Mucosa of descending colon (tissue), 3 donors: ENCODE measurements at regions not wholly inside any gene's neighbourhood (a gene's known extent, or its start where the extent isn't known, plus 50 kb on each side); places are given as distances from the start of the nearest gene placed in this dataset.

Experiments used
- ATAC-seq: fragments of 200-7000 bp; cut with Tn5 transposase; one replicate; pipeline ENCODE4 v1.9.1; 2020; ENCODE audit warnings: mild to moderate bottlenecking, moderate library complexity
- DNase-seq, 3 donors: peaks; one replicate each; pipeline ENCODE4 v3.0.0-alpha.2; 2020
- H3K36me3 ChIP-seq: fragments of 200-600 bp; one replicate; pipeline ENCODE4 v1.8.0; 2021; ENCODE audit warnings: low read depth, mild to moderate bottlenecking
- H3K4me1 ChIP-seq: fragments of 200-600 bp; one replicate; pipeline ENCODE4 v1.8.0; 2021; ENCODE audit warnings: low read depth, mild to moderate bottlenecking
- H3K4me3 ChIP-seq: fragments of 200-600 bp; one replicate; pipeline ENCODE4 v1.8.0; 2021; ENCODE audit warnings: mild to moderate bottlenecking
- H3K9me3 ChIP-seq: fragments of 200-600 bp; one replicate; pipeline ENCODE4 v1.8.0; 2021; ENCODE audit warnings: mild to moderate bottlenecking
- intact Hi-C, 2 donors: fragments of 100-400 bp; cut with DNase I in 1 of 2; cut with micrococcal nuclease in 1 of 2; formaldehyde crosslinking; loops; one replicate each; pipeline versions ENCODE4 v1.11.0 to v1.11.1; 2022; cut with DNase I, micrococcal nuclease
- TF ChIP-seq, protein P1 (sequence below): fragments of 200-600 bp; IDR thresholded peaks from one replicate; pipeline ENCODE4 v1.8.0; 2022; ENCODE audit warnings: antibody characterized with exemption, mild to moderate bottlenecking
- donor health status: DM: no; HTN: no; CAD: no; lungs with moderate emphysema.
- donor health status: DM: no; HTN: no; CAD: no.
- donor health status: DM: no; HTN: yes; CAD: no.

DNA sequence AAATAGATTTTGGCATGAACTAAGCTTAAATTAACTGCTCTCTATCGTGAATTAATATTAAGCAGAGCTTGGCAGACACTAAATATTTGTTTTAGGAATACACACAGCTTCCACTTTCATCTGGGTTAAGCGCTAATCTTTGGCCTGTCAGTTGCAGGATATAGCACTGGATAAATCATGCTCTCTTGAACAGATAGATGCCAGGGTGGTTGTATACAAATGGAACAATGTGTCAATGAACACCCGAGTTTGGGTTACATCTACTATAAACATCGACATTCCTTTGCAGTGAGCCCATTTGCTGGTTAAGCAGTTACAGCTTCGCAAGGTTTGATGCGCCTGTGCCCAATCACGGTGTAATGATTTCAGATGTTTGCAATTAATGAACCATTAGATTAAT lies 338.2 kb upstream of the ZFP64 start:
- Histone ChIP-seq H3K4me1 (no peaks in the 10 kb centered on the region), H3K9me3 (no peaks in the 10 kb centered on the region), H3K36me3 (no peaks in the 10 kb centered on the region), H3K4me3 (no peak overlapping the region)
- DNase-seq: no peak
- ATAC-seq: no peak
- intact Hi-C loops: no loop called here
- TF ChIP-seq, protein P1, sequence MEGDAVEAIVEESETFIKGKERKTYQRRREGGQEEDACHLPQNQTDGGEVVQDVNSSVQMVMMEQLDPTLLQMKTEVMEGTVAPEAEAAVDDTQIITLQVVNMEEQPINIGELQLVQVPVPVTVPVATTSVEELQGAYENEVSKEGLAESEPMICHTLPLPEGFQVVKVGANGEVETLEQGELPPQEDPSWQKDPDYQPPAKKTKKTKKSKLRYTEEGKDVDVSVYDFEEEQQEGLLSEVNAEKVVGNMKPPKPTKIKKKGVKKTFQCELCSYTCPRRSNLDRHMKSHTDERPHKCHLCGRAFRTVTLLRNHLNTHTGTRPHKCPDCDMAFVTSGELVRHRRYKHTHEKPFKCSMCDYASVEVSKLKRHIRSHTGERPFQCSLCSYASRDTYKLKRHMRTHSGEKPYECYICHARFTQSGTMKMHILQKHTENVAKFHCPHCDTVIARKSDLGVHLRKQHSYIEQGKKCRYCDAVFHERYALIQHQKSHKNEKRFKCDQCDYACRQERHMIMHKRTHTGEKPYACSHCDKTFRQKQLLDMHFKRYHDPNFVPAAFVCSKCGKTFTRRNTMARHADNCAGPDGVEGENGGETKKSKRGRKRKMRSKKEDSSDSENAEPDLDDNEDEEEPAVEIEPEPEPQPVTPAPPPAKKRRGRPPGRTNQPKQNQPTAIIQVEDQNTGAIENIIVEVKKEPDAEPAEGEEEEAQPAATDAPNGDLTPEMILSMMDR: no peak

GRCh38 chr20:52524861-52525260 lies 333.3 kb upstream of the ZFP64 start:
- TF ChIP-seq, protein P1: no peak
- intact Hi-C loops: no loop called here
- H3K4me3 ChIP-seq: no peak overlapping the region
- no peak for ATAC-seq
- H3K36me3 ChIP-seq: no peaks in the 10 kb centered on the region
- DNase-seq: no peak
- H3K9me3 ChIP-seq: no peaks in the 10 kb centered on the region
- H3K4me1 ChIP-seq: no peaks in the 10 kb centered on the region

- Histone ChIP-seq H3K4me3 (no peak overlapping the region), H3K9me3 (no peaks in the 10 kb centered on the region), H3K4me1 (no peaks in the 10 kb centered on the region), H3K36me3 (no peaks in the 10 kb centered on the region)
- DNase-seq (no peak), ATAC-seq (no peak)
- TF ChIP-seq, protein P1: no peak
- intact Hi-C loops: no loop called here
Measured at GRCh38 chr20:52518735-52519134, 327.2 kb upstream of the ZFP64 start.

- H3K4me1 ChIP-seq: no peaks in the 10 kb centered on the region
- H3K9me3 ChIP-seq: no peaks in the 10 kb centered on the region
- intact Hi-C loops: no loop called here
- TF ChIP-seq, protein P1: no peak
- H3K4me3 ChIP-seq: no peak overlapping the region
- DNase-seq: no peak
- no peaks in the 10 kb centered on the region for H3K36me3 ChIP-seq
- no peak for ATAC-seq
Measured at GRCh38 chr20:52515877-52516276, 324.3 kb upstream of the ZFP64 start.

GRCh38 chr20:52500157-52500556 lies 308.6 kb upstream of the ZFP64 start:
- H3K4me3 ChIP-seq: no peak overlapping the region
- DNase-seq (no peak), ATAC-seq (no peak)
- no peaks in the 10 kb centered on the region for H3K4me1 ChIP-seq
- intact Hi-C loops: no loop called here
- TF ChIP-seq, protein P1: no peak
- no peaks in the 10 kb centered on the region for H3K36me3 ChIP-seq
- no peaks in the 10 kb centered on the region for H3K9me3 ChIP-seq

GRCh38 chr20:52497731-52498130 lies 306.2 kb upstream of the ZFP64 start:
- DNase-seq: no peak
- Histone ChIP-seq H3K4me3 (no peak overlapping the region), H3K9me3 (no peaks in the 10 kb centered on the region), H3K36me3 (no peaks in the 10 kb centered on the region), H3K4me1 (no peaks in the 10 kb centered on the region)
- no peak for ATAC-seq
- TF ChIP-seq, protein P1: no peak
- intact Hi-C loops: no loop called here
